Parathyroid adenoma (tissue), 2 donors: ENCODE measurements at regions not wholly inside any gene's neighbourhood (a gene's known extent, or its start where the extent isn't known, plus 50 kb on each side); places are given as distances from the start of the nearest gene placed in this dataset.

Experiments used
- H2AFZ ChIP-seq: fragments of 300-600 bp; sonication (generic); one replicate; pipeline ENCODE4 v1.7.0; 2017; ENCODE audit warnings: antibody characterized with exemption, mild to moderate bottlenecking
- H3K27ac ChIP-seq: fragments of 300-600 bp; sonication (generic); one replicate; pipeline ENCODE4 v1.7.0; 2017
- H3K27me3 ChIP-seq: fragments of 300-600 bp; sonication (generic); one replicate; pipeline ENCODE4 v1.7.0; 2017; ENCODE audit warnings: low read length; ENCODE audit not compliant: control insufficient read depth, insufficient read depth
- H3K36me3 ChIP-seq: fragments of 300-600 bp; sonication (generic); one replicate; pipeline ENCODE4 v1.7.0; 2017; ENCODE audit warnings: low read length; ENCODE audit not compliant: control insufficient read depth, insufficient read depth
- H3K4me1 ChIP-seq: fragments of 300-600 bp; sonication (generic); one replicate; pipeline ENCODE4 v1.7.0; 2017; ENCODE audit warnings: control low read depth
- H3K4me2 ChIP-seq: fragments of 300-600 bp; sonication (generic); one replicate; pipeline ENCODE4 v1.7.0; 2017; ENCODE audit warnings: low read length
- H3K4me3 ChIP-seq: fragments of 300-600 bp; sonication (generic); one replicate; pipeline ENCODE4 v1.7.0; 2017; ENCODE audit warnings: low read depth, low read length
- H3K79me2 ChIP-seq: fragments of 300-600 bp; sonication (generic); one replicate; pipeline ENCODE4 v1.7.0; 2017; ENCODE audit warnings: control low read depth
- H3K9ac ChIP-seq: fragments of 300-600 bp; sonication (generic); one replicate; pipeline ENCODE4 v1.7.0; 2017; ENCODE audit warnings: mild to moderate bottlenecking
- H3K9me3 ChIP-seq: fragments of 300-600 bp; sonication (generic); one replicate; pipeline ENCODE4 v1.7.0; 2017; ENCODE audit warnings: low read length; ENCODE audit not compliant: control insufficient read depth
- CTCF ChIP-seq: fragments of 300-600 bp; sonication (generic); IDR thresholded peaks from one replicate; pipeline ENCODE4 v1.7.0; 2017; ENCODE audit warnings: antibody characterized with exemption, mild to moderate bottlenecking
- donor health status: primary hyperparathyroidism.

- H3K27ac ChIP-seq: no peak overlapping the region
- no peaks in the 10 kb centered on the region for H3K9me3 ChIP-seq
- H3K4me1 ChIP-seq: no peaks in the 10 kb centered on the region
- no peak overlapping the region for H3K9ac ChIP-seq
- no peak for TF ChIP-seq CTCF
- H3K36me3 ChIP-seq: no peaks in the 10 kb centered on the region
- H3K4me2 ChIP-seq: no peak overlapping the region
- no peaks in the 10 kb centered on the region for H3K27me3 ChIP-seq
- H3K79me2 ChIP-seq: no peaks in the 10 kb centered on the region
- H2AFZ ChIP-seq: no peak overlapping the region
- H3K4me3 ChIP-seq: no peak overlapping the region
Observed at GRCh38 chr11:16561150-16561549, 177.3 kb upstream of the C11orf58 start.

- H3K27ac ChIP-seq: no peak overlapping the region
Observed at GRCh38 chr11:16558494-16558893, 180.0 kb upstream of the C11orf58 start.

GRCh38 chr11:16555956-16556355 is 182.5 kb upstream of the C11orf58 start:
- H3K9ac ChIP-seq: no peak overlapping the region
- TF ChIP-seq CTCF: no peak
- H3K27me3 ChIP-seq: no peaks in the 10 kb centered on the region
- H2AFZ ChIP-seq: no peak overlapping the region
- no peaks in the 10 kb centered on the region for H3K4me1 ChIP-seq
- H3K36me3 ChIP-seq: no peaks in the 10 kb centered on the region
- H3K4me2 ChIP-seq: no peak overlapping the region
- no peaks in the 10 kb centered on the region for H3K9me3 ChIP-seq
- no peak overlapping the region for H3K4me3 ChIP-seq
- no peak overlapping the region for H3K27ac ChIP-seq
- no peaks in the 10 kb centered on the region for H3K79me2 ChIP-seq

More at GRCh38 chr11:16558494-16558893, 180.0 kb upstream of the C11orf58 start:
- Histone ChIP-seq H3K4me2 (no peak overlapping the region), H3K36me3 (no peaks in the 10 kb centered on the region), H2AFZ (no peak overlapping the region), H3K9me3 (no peaks in the 10 kb centered on the region), H3K4me3 (no peak overlapping the region), H3K4me1 (no peaks in the 10 kb centered on the region), H3K9ac (no peak overlapping the region), H3K79me2 (no peaks in the 10 kb centered on the region), H3K27me3 (no peaks in the 10 kb centered on the region)
- TF ChIP-seq CTCF: no peak

- no peak overlapping the region for H3K4me3 ChIP-seq
- TF ChIP-seq CTCF: no peak
- no peak overlapping the region for H3K4me2 ChIP-seq
- H3K27ac ChIP-seq: no peak overlapping the region
- H3K36me3 ChIP-seq: no peaks in the 10 kb centered on the region
- H2AFZ ChIP-seq: no peak overlapping the region
- H3K27me3 ChIP-seq: no peaks in the 10 kb centered on the region
- H3K9ac ChIP-seq: no peak overlapping the region
- no peaks in the 10 kb centered on the region for H3K79me2 ChIP-seq
- H3K4me1 ChIP-seq: no peaks in the 10 kb centered on the region
- no peaks in the 10 kb centered on the region for H3K9me3 ChIP-seq
Observed at GRCh38 chr11:16554361-16554760, 184.1 kb upstream of the C11orf58 start.

GRCh38 chr11:16547879-16548278 is 190.6 kb upstream of the C11orf58 start:
- no peak overlapping the region for H2AFZ ChIP-seq
- H3K9ac ChIP-seq: no peak overlapping the region
- no peaks in the 10 kb centered on the region for H3K36me3 ChIP-seq
- no peak overlapping the region for H3K4me2 ChIP-seq
- no peaks in the 10 kb centered on the region for H3K9me3 ChIP-seq
- H3K27me3 ChIP-seq: no peaks in the 10 kb centered on the region
- no peak for TF ChIP-seq CTCF
- no peak overlapping the region for H3K4me3 ChIP-seq
- no peaks in the 10 kb centered on the region for H3K4me1 ChIP-seq
- no peaks in the 10 kb centered on the region for H3K79me2 ChIP-seq
- no peak overlapping the region for H3K27ac ChIP-seq
